ENCODE measurements at regions not wholly inside any gene's neighbourhood (a gene's known extent, or its start where the extent isn't known, plus 50 kb on each side); places are given as distances from the start of the nearest gene placed in this dataset.

- in situ Hi-C loops (cut with HindIII; ENCODE audit: low sequenced_read_pairs) = no loop called here
- no peak overlapping the region for H3K4me3 ChIP-seq (ENCODE audit: low read depth, low read length)
- no peak for TF ChIP-seq CTCF (IDR thresholded peaks at IDR 0.05; ENCODE audit: low read depth, low read length, missing control alignments)
- DNase-seq (ENCODE audit: low read depth) = no peak
Measured at GRCh38 chr6:146904596-146904995, 299.6 kb upstream of the STXBP5 start.

GRCh38 chr6:146905181-146905704 is 299.0 kb upstream of the STXBP5 start:
- peak; percentile 76 for DNase-seq (ENCODE audit: low read depth)
- in situ Hi-C loops (cut with HindIII; ENCODE audit: low sequenced_read_pairs) = no loop called here
- no peak for TF ChIP-seq CTCF (IDR thresholded peaks at IDR 0.05; ENCODE audit: low read depth, low read length, missing control alignments)
- no peak overlapping the region for H3K4me3 ChIP-seq (ENCODE audit: low read depth, low read length)

- H3K4me3 ChIP-seq (ENCODE audit: low read depth, low read length) = no peak overlapping the region
- no peak for TF ChIP-seq CTCF (IDR thresholded peaks at IDR 0.05; ENCODE audit: low read depth, low read length, missing control alignments)
- in situ Hi-C loops (cut with HindIII; ENCODE audit: low sequenced_read_pairs) = no loop called here
- DNase-seq (ENCODE audit: low read depth) = no peak
Measured at GRCh38 chr6:146908786-146909185, 295.4 kb upstream of the STXBP5 start.

GRCh38 chr6:146909376-146909775 is 294.8 kb upstream of the STXBP5 start:
- no peak for DNase-seq (ENCODE audit: low read depth)
- no peak overlapping the region for H3K4me3 ChIP-seq (ENCODE audit: low read depth, low read length)
- TF ChIP-seq CTCF (IDR thresholded peaks at IDR 0.05; ENCODE audit: low read depth, low read length, missing control alignments) = no peak
- in situ Hi-C loops (cut with HindIII; ENCODE audit: low sequenced_read_pairs) = no loop called here

GRCh38 chr6:146909886-146910285 is 294.3 kb upstream of the STXBP5 start:
- TF ChIP-seq CTCF (IDR thresholded peaks at IDR 0.05; ENCODE audit: low read depth, low read length, missing control alignments) = no peak
- H3K4me3 ChIP-seq (ENCODE audit: low read depth, low read length) = no peak overlapping the region
- no peak for DNase-seq (ENCODE audit: low read depth)
- in situ Hi-C loops (cut with HindIII; ENCODE audit: low sequenced_read_pairs) = no loop called here

- TF ChIP-seq CTCF (IDR thresholded peaks at IDR 0.05; ENCODE audit: low read depth, low read length, missing control alignments) = no peak
- H3K4me3 ChIP-seq (ENCODE audit: low read depth, low read length) = no peak overlapping the region
- DNase-seq (ENCODE audit: low read depth) = no peak
- in situ Hi-C loops (cut with HindIII; ENCODE audit: low sequenced_read_pairs) = no loop called here
Measured at GRCh38 chr6:146910611-146911010, 293.6 kb upstream of the STXBP5 start.

All from astrocyte of the cerebellum (primary cell).